Smooth muscle cell (in vitro differentiated cells): ENCODE measurements at regions not wholly inside any gene's neighbourhood (a gene's known extent, or its start where the extent isn't known, plus 50 kb on each side); places are given as distances from the start of the nearest gene placed in this dataset.

Experiments
- DNase-seq: peaks from one replicate; lab custom pipeline; 2025; ENCODE audit not compliant: unreplicated experiment; lab: John Stamatoyannopoulos, UW
- H2AFZ ChIP-seq: fragments of 200-600 bp; sonication (generic); 2 replicates; pipeline ENCODE4 v1.6.0; 2016; ENCODE audit warnings: antibody characterized with exemption, low read depth, mild to moderate bottlenecking
- H3F3A ChIP-seq: fragments of 200-600 bp; sonication (generic); 2 replicates; pipeline ENCODE4 v1.6.0; 2017; ENCODE audit warnings: antibody characterized with exemption, low read depth
- H3K27ac ChIP-seq: fragments of 200-600 bp; sonication (generic); 2 replicates; pipeline ENCODE4 v1.5.1; 2016; ENCODE audit warnings: low read depth, mild to moderate bottlenecking
- H3K27me3 ChIP-seq: fragments of 200-600 bp; sonication (generic); 2 replicates; pipeline ENCODE4 v1.6.1; 2016; ENCODE audit warnings: low read depth, mild to moderate bottlenecking
- H3K36me3 ChIP-seq: fragments of 200-600 bp; sonication (generic); 2 replicates; pipeline ENCODE4 v1.5.1; 2016; ENCODE audit warnings: low read depth
- H3K4me1 ChIP-seq: fragments of 200-600 bp; sonication (generic); 2 replicates; pipeline ENCODE4 v1.5.1; 2016; ENCODE audit warnings: low read depth
- H3K4me2 ChIP-seq: fragments of 200-600 bp; sonication (generic); 2 replicates; pipeline ENCODE4 v1.6.0; 2016; ENCODE audit warnings: mild to moderate bottlenecking
- H3K4me3 ChIP-seq: fragments of 200-600 bp; sonication (generic); 2 replicates; pipeline ENCODE4 v1.5.1; 2016; ENCODE audit warnings: mild to moderate bottlenecking
- H3K79me2 ChIP-seq: fragments of 200-600 bp; sonication (generic); 2 replicates; pipeline ENCODE4 v1.6.0; 2016; ENCODE audit warnings: low read depth, mild to moderate bottlenecking
- H3K9ac ChIP-seq: fragments of 200-600 bp; sonication (generic); 2 replicates; pipeline ENCODE4 v1.6.0; 2016; ENCODE audit warnings: low read depth
- H3K9me3 ChIP-seq: fragments of 200-600 bp; sonication (generic); replicated peaks from 2 replicates; pipeline ENCODE4 v1.5.1; 2016; ENCODE audit warnings: low read depth
- H4K20me1 ChIP-seq: fragments of 200-600 bp; sonication (generic); 2 replicates; pipeline ENCODE4 v1.6.0; 2016; ENCODE audit warnings: low read depth
- CTCF ChIP-seq: fragments of 200-600 bp; sonication (generic); IDR thresholded peaks from 2 replicates; pipeline ENCODE4 v1.5.1; 2017; ENCODE audit warnings: borderline replicate concordance, mild to moderate bottlenecking, antibody characterized with exemption; ENCODE audit not compliant: insufficient read depth, poor library complexity, severe bottlenecking
- WGBS: methylation state at CpG from one replicate; pipeline ENCODE4 v1.1.7; 2016; ENCODE audit warnings: low lambda C conversion rate; 5-methylcytosine and 5-hydroxymethylcytosine counted together

GRCh38 chr10:58995058-58995596, 181.3 kb upstream of the PHYHIPL start:
- no peak overlapping the region for H3K27ac ChIP-seq
- H3K4me2 ChIP-seq, result no peak overlapping the region
- WGBS, result 78% methylated on average over 6 of the region's 6 CpGs
- no peaks in the 10 kb centered on the region for H3K4me1 ChIP-seq
- no peaks in the 10 kb centered on the region for H4K20me1 ChIP-seq
- H3K4me3 ChIP-seq, result no peak overlapping the region
- H3F3A ChIP-seq, result no peaks in the 10 kb centered on the region
- H3K9ac ChIP-seq, result no peak overlapping the region
- TF ChIP-seq CTCF, result no peak
- no peaks in the 10 kb centered on the region for H3K27me3 ChIP-seq
- H3K79me2 ChIP-seq, result no peaks in the 10 kb centered on the region
- DNase-seq, result no peak
- H3K9me3 ChIP-seq, result no peaks in the 10 kb centered on the region
- H2AFZ ChIP-seq, result no peak overlapping the region
- H3K36me3 ChIP-seq, result no peaks in the 10 kb centered on the region

- Histone ChIP-seq H3F3A (no peaks in the 10 kb centered on the region), H3K9ac (no peak overlapping the region)
Measured at GRCh38 chr10:58996063-58996462, 180.4 kb upstream of the PHYHIPL start.

GRCh38 chr10:58996866-58997265, 179.6 kb upstream of the PHYHIPL start:
- TF ChIP-seq CTCF, result no peak
- no peaks in the 10 kb centered on the region for H3K9me3 ChIP-seq
- no peaks in the 10 kb centered on the region for H3K79me2 ChIP-seq
- H2AFZ ChIP-seq, result no peak overlapping the region
- H3F3A ChIP-seq, result no peaks in the 10 kb centered on the region
- no peaks in the 10 kb centered on the region for H3K27me3 ChIP-seq
- 89% methylated on average over 2 of the region's 2 CpGs for WGBS
- H3K4me1 ChIP-seq, result no peaks in the 10 kb centered on the region
- H3K4me3 ChIP-seq, result no peak overlapping the region
- no peak for DNase-seq
- H3K9ac ChIP-seq, result no peak overlapping the region
- no peak overlapping the region for H3K4me2 ChIP-seq
- no peaks in the 10 kb centered on the region for H3K36me3 ChIP-seq
- H4K20me1 ChIP-seq, result no peaks in the 10 kb centered on the region
- no peak overlapping the region for H3K27ac ChIP-seq

More at GRCh38 chr10:58996063-58996462, 180.4 kb upstream of the PHYHIPL start:
- Histone ChIP-seq H3K27me3 (no peaks in the 10 kb centered on the region), H4K20me1 (no peaks in the 10 kb centered on the region), H3K4me1 (no peaks in the 10 kb centered on the region), H3K36me3 (no peaks in the 10 kb centered on the region), H3K4me3 (no peak overlapping the region), H3K4me2 (no peak overlapping the region), H3K9me3 (no peaks in the 10 kb centered on the region), H3K79me2 (no peaks in the 10 kb centered on the region), H2AFZ (no peak overlapping the region), H3K27ac (no peak overlapping the region)
- 94% methylated on average over 2 of the region's 2 CpGs for WGBS
- no peak for TF ChIP-seq CTCF
- DNase-seq, result no peak

GRCh38 chr10:58998924-58999713, 177.3 kb upstream of the PHYHIPL start:
- Histone ChIP-seq H3F3A (no peaks in the 10 kb centered on the region), H3K36me3 (no peaks in the 10 kb centered on the region), H3K9ac (no peak overlapping the region), H3K27me3 (no peaks in the 10 kb centered on the region), H2AFZ (no peak overlapping the region), H3K4me1 (no peaks in the 10 kb centered on the region), H4K20me1 (no peaks in the 10 kb centered on the region), H3K27ac (no peak overlapping the region), H3K79me2 (no peaks in the 10 kb centered on the region), H3K4me2 (no peak overlapping the region), H3K9me3 (no peaks in the 10 kb centered on the region), H3K4me3 (no peak overlapping the region)
- WGBS, result 84% methylated on average over 8 of the region's 8 CpGs
- no peak for TF ChIP-seq CTCF
- DNase-seq, result no peak
